ENCODE measurements at regions not wholly inside any gene's neighbourhood (a gene's known extent, or its start where the extent isn't known, plus 50 kb on each side); places are given as distances from the start of the nearest gene placed in this dataset.
"Not testable (repeated sequence)": the region's sequence is repeated elsewhere in the genome, so short reads cannot be mapped to it uniquely, and the experiment has no call there.

- DNase-seq (ENCODE audit: low read depth) = no peak
Measured at GRCh38 chr5:108588323-108588722, 159.4 kb upstream of the FER start.

GRCh38 chr5:108587821-108588220, 159.9 kb upstream of the FER start:
- no peak for DNase-seq (ENCODE audit: low read depth)

GRCh38 chr5:108581026-108581425, 166.7 kb upstream of the FER start:
- DNase-seq (ENCODE audit: low read depth) = no peak

- no peak for DNase-seq (ENCODE audit: low read depth)
Measured at GRCh38 chr5:108579236-108579635, 168.5 kb upstream of the FER start.

- no peak for DNase-seq (ENCODE audit: low read depth)
Measured at GRCh38 chr5:108578791-108579190, 168.9 kb upstream of the FER start.

GRCh38 chr5:108567429-108567828, 180.3 kb upstream of the FER start:
- DNase-seq (ENCODE audit: low read depth) = no peak

GRCh38 chr5:108564441-108564840, 182.5 kb upstream of the FBXL17 start:
- DNase-seq (ENCODE audit: low read depth) = no peak

- DNase-seq (ENCODE audit: low read depth) = no peak
Measured at GRCh38 chr5:108562205-108562454, 180.2 kb upstream of the FBXL17 start.

- DNase-seq (ENCODE audit: low read depth) = no peak
Measured at GRCh38 chr5:108561416-108562204, 179.7 kb upstream of the FBXL17 start.

- no peak for DNase-seq (ENCODE audit: low read depth)
Measured at GRCh38 chr5:108560581-108560980, 178.7 kb upstream of the FBXL17 start.

GRCh38 chr5:108560166-108560565, 178.3 kb upstream of the FBXL17 start:
- DNase-seq (ENCODE audit: low read depth) = no peak

GRCh38 chr5:108558840-108559239, 176.9 kb upstream of the FBXL17 start:
- DNase-seq (ENCODE audit: low read depth) = not testable (repeated sequence)

GRCh38 chr5:108558142-108558541, 176.2 kb upstream of the FBXL17 start:
- DNase-seq (ENCODE audit: low read depth) = not testable (repeated sequence)

GRCh38 chr5:108557686-108558085, 175.8 kb upstream of the FBXL17 start:
- DNase-seq (ENCODE audit: low read depth) = no peak

- DNase-seq (ENCODE audit: low read depth) = no peak
Measured at GRCh38 chr5:108556441-108557145, 174.7 kb upstream of the FBXL17 start.

GRCh38 chr5:108548684-108549596, 167.0 kb upstream of the FBXL17 start:
- DNase-seq (ENCODE audit: low read depth) = no peak

GRCh38 chr5:108546939-108547338, 165.0 kb upstream of the FBXL17 start:
- DNase-seq (ENCODE audit: low read depth) = no peak

GRCh38 chr5:108545301-108545700, 163.4 kb upstream of the FBXL17 start:
- no peak for DNase-seq (ENCODE audit: low read depth)

- no peak for DNase-seq (ENCODE audit: low read depth)
Measured at GRCh38 chr5:108543486-108543885, 161.6 kb upstream of the FBXL17 start.

GRCh38 chr5:108541836-108542235, 159.9 kb upstream of the FBXL17 start:
- no peak for DNase-seq (ENCODE audit: low read depth)

GRCh38 chr5:108536321-108536720, 154.4 kb upstream of the FBXL17 start:
- DNase-seq (ENCODE audit: low read depth) = no peak

GRCh38 chr5:108532129-108532445, 150.2 kb upstream of the FBXL17 start:
- not testable (repeated sequence) for DNase-seq (ENCODE audit: low read depth)
